ENCODE measurements at regions not wholly inside any gene's neighbourhood (a gene's known extent, or its start where the extent isn't known, plus 50 kb on each side); places are given as distances from the start of the nearest gene placed in this dataset.

DNA sequence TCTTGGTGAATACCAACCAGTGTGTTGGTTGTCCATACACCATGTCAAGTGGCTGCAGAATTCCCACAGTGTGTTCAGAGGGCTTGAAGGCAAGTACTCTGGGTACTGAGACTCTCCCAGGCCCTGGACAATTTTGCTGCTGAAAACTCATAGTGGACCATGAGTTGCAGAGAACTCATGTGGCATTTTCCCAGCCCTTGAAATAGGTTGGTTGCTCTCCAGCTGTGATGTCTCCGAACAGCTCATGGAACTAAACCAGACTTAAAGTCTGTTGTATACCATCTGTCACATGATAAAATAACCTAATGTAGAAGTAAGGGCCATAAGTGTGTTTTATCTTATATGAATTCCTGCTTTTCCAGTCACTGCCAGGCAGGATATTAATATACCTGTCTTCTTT lies 67.8 kb downstream of the RGS2 start:
- H3K4me1 ChIP-seq (ENCODE audit: control insufficient read depth, extremely low read depth, insufficient read depth, low read length): no peaks in the 10 kb centered on the region
- no peaks in the 10 kb centered on the region for H3K27me3 ChIP-seq (ENCODE audit: control insufficient read depth in 2 of 2, insufficient read depth in 2 of 2, low read length in 2 of 2)
- intact Hi-C loops (cut with micrococcal nuclease) (loop anchor here (10.0 kb wide), 1 partner anchor 48 kb away; no protein-coding TSS in a partner anchor), dilution Hi-C loops (cut with MboI; ENCODE audit: extremely low pct_ligation_motif_present, low sequenced_read_pairs) (no loop called here)
- ChIA-PET POLR2A (no interaction called here), CTCF (no interaction called here)
- no peaks in the 10 kb centered on the region for H3K36me3 ChIP-seq (ENCODE audit: control insufficient read depth in 2 of 2, extremely low read depth in 1 of 2, insufficient read depth in 2 of 2, low read length in 2 of 2)
- no peak for FAIRE-seq
- DNase-seq (ENCODE audit: low read depth, low spot score): no peak
- H3K27ac ChIP-seq (ENCODE audit: insufficient read depth, low read depth, low read length): no peak overlapping the region
- TF ChIP-seq JUN (IDR thresholded peaks at IDR 0.05; ENCODE audit: borderline replicate concordance, insufficient read depth, insufficient read length, low read depth): no peak
- TF ChIP-seq, protein P1, sequence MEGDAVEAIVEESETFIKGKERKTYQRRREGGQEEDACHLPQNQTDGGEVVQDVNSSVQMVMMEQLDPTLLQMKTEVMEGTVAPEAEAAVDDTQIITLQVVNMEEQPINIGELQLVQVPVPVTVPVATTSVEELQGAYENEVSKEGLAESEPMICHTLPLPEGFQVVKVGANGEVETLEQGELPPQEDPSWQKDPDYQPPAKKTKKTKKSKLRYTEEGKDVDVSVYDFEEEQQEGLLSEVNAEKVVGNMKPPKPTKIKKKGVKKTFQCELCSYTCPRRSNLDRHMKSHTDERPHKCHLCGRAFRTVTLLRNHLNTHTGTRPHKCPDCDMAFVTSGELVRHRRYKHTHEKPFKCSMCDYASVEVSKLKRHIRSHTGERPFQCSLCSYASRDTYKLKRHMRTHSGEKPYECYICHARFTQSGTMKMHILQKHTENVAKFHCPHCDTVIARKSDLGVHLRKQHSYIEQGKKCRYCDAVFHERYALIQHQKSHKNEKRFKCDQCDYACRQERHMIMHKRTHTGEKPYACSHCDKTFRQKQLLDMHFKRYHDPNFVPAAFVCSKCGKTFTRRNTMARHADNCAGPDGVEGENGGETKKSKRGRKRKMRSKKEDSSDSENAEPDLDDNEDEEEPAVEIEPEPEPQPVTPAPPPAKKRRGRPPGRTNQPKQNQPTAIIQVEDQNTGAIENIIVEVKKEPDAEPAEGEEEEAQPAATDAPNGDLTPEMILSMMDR (IDR thresholded peaks at IDR 0.05; ENCODE audit: extremely low read depth in 1 of 2, insufficient read depth in 1 of 2, low read depth in 1 of 2, low read length in 2 of 2): no peak
- no peak for TF ChIP-seq FOS (IDR thresholded peaks at IDR 0.05; ENCODE audit: borderline replicate concordance, insufficient read depth, low read length)
- TF ChIP-seq, protein P2, sequence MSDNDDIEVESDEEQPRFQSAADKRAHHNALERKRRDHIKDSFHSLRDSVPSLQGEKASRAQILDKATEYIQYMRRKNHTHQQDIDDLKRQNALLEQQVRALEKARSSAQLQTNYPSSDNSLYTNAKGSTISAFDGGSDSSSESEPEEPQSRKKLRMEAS (IDR thresholded peaks at IDR 0.05; ENCODE audit: insufficient read depth, insufficient read length): no peak
- no peak for TF ChIP-seq POLR2AphosphoS5 (IDR thresholded peaks at IDR 0.05; ENCODE audit: insufficient read depth, low read depth, low read length)
- no peak for TF ChIP-seq POLR2A (IDR thresholded peaks at IDR 0.05; ENCODE audit: low read depth, low read length)
- TF ChIP-seq MYC (IDR thresholded peaks at IDR 0.05; ENCODE audit: low read depth, low read length): no peak
- no peak for TF ChIP-seq EZH2 (IDR thresholded peaks at IDR 0.05; ENCODE audit: borderline replicate concordance, low read depth, low read length, severe bottlenecking)
- no peak for TF ChIP-seq GATA2 (IDR thresholded peaks at IDR 0.05; ENCODE audit: insufficient read depth, insufficient read length, low read depth, low read length)
- H3K79me2 ChIP-seq (ENCODE audit: control insufficient read depth, insufficient read depth, low read length): no peaks in the 10 kb centered on the region
- no peak overlapping the region for H2AFZ ChIP-seq (ENCODE audit: low read depth, low read length)
- H3K4me3 ChIP-seq (replicated peaks in 1 of 3; ENCODE audit: insufficient read depth in 1 of 3, low read depth in 1 of 3, low read length in 3 of 3): no peak overlapping the region
- H3K9ac ChIP-seq (replicated peaks; ENCODE audit: extremely low read depth, insufficient read depth, low read length): no peak overlapping the region
- BruUV-seq (replicated peaks): no TSS peak
- no peaks in the 10 kb centered on the region for H4K20me1 ChIP-seq (replicated peaks; ENCODE audit: control insufficient read depth, extremely low read depth, insufficient read depth, low read length)
- H3K9me3 ChIP-seq (replicated peaks; ENCODE audit: control insufficient read depth, insufficient read depth, low read length): no peaks in the 10 kb centered on the region
- no peak overlapping the region for H3K4me2 ChIP-seq (ENCODE audit: insufficient read depth, low read length)
- no peaks in the 10 kb centered on the region for H3K9me1 ChIP-seq (replicated peaks; ENCODE audit: control insufficient read depth, extremely low read depth, insufficient read depth, low read length)

Measured in endothelial cell of umbilical vein (primary cell).